ENCODE measurements at regions not wholly inside any gene's neighbourhood (a gene's known extent, or its start where the extent isn't known, plus 50 kb on each side); places are given as distances from the start of the nearest gene placed in this dataset.

- no peak for TF ChIP-seq CTCF (IDR thresholded peaks at IDR 0.05; ENCODE audit: borderline replicate concordance, extremely low read depth, low read length, poor library complexity, severe bottlenecking)
- no peak for TF ChIP-seq EZH2 (IDR thresholded peaks at IDR 0.05; ENCODE audit: borderline replicate concordance, low read depth, low read length, severe bottlenecking)
Observed at GRCh38 chr7:116159711-116160110, 50.6 kb upstream of the TES start.
